ENCODE measurements at regions not wholly inside any gene's neighbourhood (a gene's known extent, or its start where the extent isn't known, plus 50 kb on each side); places are given as distances from the start of the nearest gene placed in this dataset.

- H3K9ac ChIP-seq: no peak overlapping the region
- H3F3A ChIP-seq (replicated peaks; ENCODE audit: insufficient read depth): no peaks in the 10 kb centered on the region
- H3K4me3 ChIP-seq (ENCODE audit: low read depth in 2 of 2, low read length in 1 of 2): no peak overlapping the region
- H3K27ac ChIP-seq (ENCODE audit: low read depth in 2 of 2, low read length in 1 of 2): peak overlapping the region in 1 of 2 experiments; percentile 86; a peak in 1 of 4 replicates
- no peak for DNase-seq
- H3K9me2 ChIP-seq: no peaks in the 10 kb centered on the region
- POLR2A ChIA-PET: no interaction called here
- WGBS (ENCODE audit: low lambda C conversion rate): 56% methylated on average over 8 of the region's 14 CpGs
- H3K79me2 ChIP-seq (ENCODE audit: insufficient read depth): no peaks in the 10 kb centered on the region
- no peaks in the 10 kb centered on the region for H3K9me3 ChIP-seq
- H3K4me1 ChIP-seq (ENCODE audit: control insufficient read depth in 1 of 2, insufficient read depth in 2 of 2, low read depth in 1 of 2, low read length in 1 of 2): peaks cover 0 to 28% of the 10 kb centered on the region in 2 experiments; a peak in 2 of 4 replicates
- no peaks in the 10 kb centered on the region for H3K36me3 ChIP-seq (replicated peaks in 1 of 2; ENCODE audit: control insufficient read depth in 1 of 2, insufficient read depth in 2 of 2, low read length in 1 of 2)
- H4K20me1 ChIP-seq (ENCODE audit: insufficient read depth): no peaks in the 10 kb centered on the region
- no peak for TF ChIP-seq TCF12 (IDR thresholded peaks at IDR 0.05)
- TF ChIP-seq MXI1 (IDR thresholded peaks at IDR 0.05; ENCODE audit: low read depth, low read length): no peak
- TF ChIP-seq, protein P1, sequence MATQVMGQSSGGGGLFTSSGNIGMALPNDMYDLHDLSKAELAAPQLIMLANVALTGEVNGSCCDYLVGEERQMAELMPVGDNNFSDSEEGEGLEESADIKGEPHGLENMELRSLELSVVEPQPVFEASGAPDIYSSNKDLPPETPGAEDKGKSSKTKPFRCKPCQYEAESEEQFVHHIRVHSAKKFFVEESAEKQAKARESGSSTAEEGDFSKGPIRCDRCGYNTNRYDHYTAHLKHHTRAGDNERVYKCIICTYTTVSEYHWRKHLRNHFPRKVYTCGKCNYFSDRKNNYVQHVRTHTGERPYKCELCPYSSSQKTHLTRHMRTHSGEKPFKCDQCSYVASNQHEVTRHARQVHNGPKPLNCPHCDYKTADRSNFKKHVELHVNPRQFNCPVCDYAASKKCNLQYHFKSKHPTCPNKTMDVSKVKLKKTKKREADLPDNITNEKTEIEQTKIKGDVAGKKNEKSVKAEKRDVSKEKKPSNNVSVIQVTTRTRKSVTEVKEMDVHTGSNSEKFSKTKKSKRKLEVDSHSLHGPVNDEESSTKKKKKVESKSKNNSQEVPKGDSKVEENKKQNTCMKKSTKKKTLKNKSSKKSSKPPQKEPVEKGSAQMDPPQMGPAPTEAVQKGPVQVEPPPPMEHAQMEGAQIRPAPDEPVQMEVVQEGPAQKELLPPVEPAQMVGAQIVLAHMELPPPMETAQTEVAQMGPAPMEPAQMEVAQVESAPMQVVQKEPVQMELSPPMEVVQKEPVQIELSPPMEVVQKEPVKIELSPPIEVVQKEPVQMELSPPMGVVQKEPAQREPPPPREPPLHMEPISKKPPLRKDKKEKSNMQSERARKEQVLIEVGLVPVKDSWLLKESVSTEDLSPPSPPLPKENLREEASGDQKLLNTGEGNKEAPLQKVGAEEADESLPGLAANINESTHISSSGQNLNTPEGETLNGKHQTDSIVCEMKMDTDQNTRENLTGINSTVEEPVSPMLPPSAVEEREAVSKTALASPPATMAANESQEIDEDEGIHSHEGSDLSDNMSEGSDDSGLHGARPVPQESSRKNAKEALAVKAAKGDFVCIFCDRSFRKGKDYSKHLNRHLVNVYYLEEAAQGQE (IDR thresholded peaks at IDR 0.05; ENCODE audit: low read depth, low read length): no peak
- TF ChIP-seq, protein P2, sequence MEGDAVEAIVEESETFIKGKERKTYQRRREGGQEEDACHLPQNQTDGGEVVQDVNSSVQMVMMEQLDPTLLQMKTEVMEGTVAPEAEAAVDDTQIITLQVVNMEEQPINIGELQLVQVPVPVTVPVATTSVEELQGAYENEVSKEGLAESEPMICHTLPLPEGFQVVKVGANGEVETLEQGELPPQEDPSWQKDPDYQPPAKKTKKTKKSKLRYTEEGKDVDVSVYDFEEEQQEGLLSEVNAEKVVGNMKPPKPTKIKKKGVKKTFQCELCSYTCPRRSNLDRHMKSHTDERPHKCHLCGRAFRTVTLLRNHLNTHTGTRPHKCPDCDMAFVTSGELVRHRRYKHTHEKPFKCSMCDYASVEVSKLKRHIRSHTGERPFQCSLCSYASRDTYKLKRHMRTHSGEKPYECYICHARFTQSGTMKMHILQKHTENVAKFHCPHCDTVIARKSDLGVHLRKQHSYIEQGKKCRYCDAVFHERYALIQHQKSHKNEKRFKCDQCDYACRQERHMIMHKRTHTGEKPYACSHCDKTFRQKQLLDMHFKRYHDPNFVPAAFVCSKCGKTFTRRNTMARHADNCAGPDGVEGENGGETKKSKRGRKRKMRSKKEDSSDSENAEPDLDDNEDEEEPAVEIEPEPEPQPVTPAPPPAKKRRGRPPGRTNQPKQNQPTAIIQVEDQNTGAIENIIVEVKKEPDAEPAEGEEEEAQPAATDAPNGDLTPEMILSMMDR (IDR thresholded peaks at IDR 0.05): no peak
- no peak for TF ChIP-seq GATA2 (CRISPR knock-in tag; IDR thresholded peaks at IDR 0.05)
- TF ChIP-seq MAX (IDR thresholded peaks at IDR 0.05; ENCODE audit: low read depth): no peak
- no peak for TF ChIP-seq FOXJ3 (CRISPR knock-in tag; IDR thresholded peaks at IDR 0.05)
- no peak for TF ChIP-seq JUND (IDR thresholded peaks at IDR 0.05)
- TF ChIP-seq GABPA (IDR thresholded peaks at IDR 0.05; ENCODE audit: low read depth): no peak
- no peak for TF ChIP-seq TAF1 (IDR thresholded peaks at IDR 0.05; ENCODE audit: borderline replicate concordance, low read depth, low read length)
- TF ChIP-seq USF2 (IDR thresholded peaks at IDR 0.05; ENCODE audit: borderline replicate concordance, low read depth, low read length): no peak
- no peak for TF ChIP-seq POLR2AphosphoS5 (IDR thresholded peaks at IDR 0.05; ENCODE audit: low read depth, low read length)
- no peak for TF ChIP-seq RCOR1 (IDR thresholded peaks at IDR 0.05; ENCODE audit: low read length)
- TF ChIP-seq EP300 (IDR thresholded peaks at IDR 0.05; ENCODE audit: borderline replicate concordance in 1 of 2, low read depth in 1 of 2, low read length in 1 of 2): no peak
- TF ChIP-seq, protein P3, sequence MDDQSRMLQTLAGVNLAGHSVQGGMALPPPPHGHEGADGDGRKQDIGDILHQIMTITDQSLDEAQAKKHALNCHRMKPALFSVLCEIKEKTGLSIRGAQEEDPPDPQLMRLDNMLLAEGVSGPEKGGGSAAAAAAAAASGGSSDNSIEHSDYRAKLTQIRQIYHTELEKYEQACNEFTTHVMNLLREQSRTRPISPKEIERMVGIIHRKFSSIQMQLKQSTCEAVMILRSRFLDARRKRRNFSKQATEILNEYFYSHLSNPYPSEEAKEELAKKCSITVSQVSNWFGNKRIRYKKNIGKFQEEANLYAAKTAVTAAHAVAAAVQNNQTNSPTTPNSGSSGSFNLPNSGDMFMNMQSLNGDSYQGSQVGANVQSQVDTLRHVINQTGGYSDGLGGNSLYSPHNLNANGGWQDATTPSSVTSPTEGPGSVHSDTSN (IDR thresholded peaks at IDR 0.05): no peak
- no peak for TF ChIP-seq RAD21 (IDR thresholded peaks at IDR 0.05; ENCODE audit: low read length)
- TF ChIP-seq TEAD4 (IDR thresholded peaks at IDR 0.05; ENCODE audit: borderline replicate concordance, insufficient read depth): no peak
- no peak for TF ChIP-seq NRF1 (IDR thresholded peaks at IDR 0.05; ENCODE audit: low read depth, low read length)
- no peak overlapping the region for H3K4me2 ChIP-seq
- no peak overlapping the region for H2AFZ ChIP-seq (ENCODE audit: low read depth)
- CTCF ChIA-PET: interaction anchor here (0.6 to 5.8 kb wide), 5 partner anchors 16 to 426 kb away, joined by 3 to 41 read pairs (median 3); no protein-coding TSS in a partner anchor
- H3K27me3 ChIP-seq (ENCODE audit: insufficient read depth): no peaks in the 10 kb centered on the region
Measured at GRCh38 chr10:44043646-44044375, 341.1 kb downstream of the CXCL12 start.
